ENCODE measurements at regions not wholly inside any gene's neighbourhood (a gene's known extent, or its start where the extent isn't known, plus 50 kb on each side); places are given as distances from the start of the nearest gene placed in this dataset.

GRCh38 chr18:78640246-78640995 lies 339.2 kb upstream of the SALL3 start:
- Histone ChIP-seq H3F3A (ENCODE audit: insufficient read depth, low read length, poor library complexity, severe bottlenecking) (no peaks in the 10 kb centered on the region), H3K9me3 (ENCODE audit: low read length) (no peaks in the 10 kb centered on the region), H3K9ac (ENCODE audit: low read length) (no peak overlapping the region), H3K27me3 (ENCODE audit: insufficient read depth, low read depth, low read length) (no peaks in the 10 kb centered on the region), H4K20me1 (ENCODE audit: insufficient read depth) (no peaks in the 10 kb centered on the region), H3K9me2 (ENCODE audit: insufficient read depth, low read length) (no peaks in the 10 kb centered on the region), H3K27ac (ENCODE audit: low read length) (no peak overlapping the region), H2AFZ (ENCODE audit: low read depth, low read length) (no peak overlapping the region), H3K4me3 (ENCODE audit: low read length) (no peak overlapping the region), H3K36me3 (ENCODE audit: insufficient read depth, low read length) (no peaks in the 10 kb centered on the region), H3K79me2 (replicated peaks; ENCODE audit: insufficient read depth, low read length) (no peaks in the 10 kb centered on the region), H3K4me2 (ENCODE audit: low read length) (no peak overlapping the region)
- TF ChIP-seq SMC3 (conservative IDR thresholded peaks at IDR 0.05; ENCODE audit: poor library complexity) (no peak), MXI1 (conservative IDR thresholded peaks at IDR 0.05; ENCODE audit: poor library complexity, severe bottlenecking) (no peak), EZH2 (IDR thresholded peaks at IDR 0.05; ENCODE audit: borderline replicate concordance, insufficient read depth, low read length, poor library complexity, severe bottlenecking) (no peak), POLR2AphosphoS5 (IDR thresholded peaks at IDR 0.05) (no peak), TAF1 (IDR thresholded peaks at IDR 0.05; ENCODE audit: low read depth) (no peak), REST (IDR thresholded peaks at IDR 0.05; ENCODE audit: borderline replicate concordance) (no peak), RAD21 (conservative IDR thresholded peaks at IDR 0.05) (no peak), EP300 (conservative IDR thresholded peaks at IDR 0.05; ENCODE audit: poor library complexity, severe bottlenecking) (no peak)

GRCh38 chr18:78641689-78642231 lies 337.9 kb upstream of the SALL3 start:
- Histone ChIP-seq H3K36me3 (ENCODE audit: insufficient read depth, low read length) (no peaks in the 10 kb centered on the region), H3K9me3 (ENCODE audit: low read length) (no peaks in the 10 kb centered on the region), H3K4me3 (ENCODE audit: low read length) (no peak overlapping the region), H3K4me2 (ENCODE audit: low read length) (no peak overlapping the region), H2AFZ (ENCODE audit: low read depth, low read length) (no peak overlapping the region), H3K27me3 (ENCODE audit: insufficient read depth, low read depth, low read length) (no peaks in the 10 kb centered on the region), H3K9me2 (ENCODE audit: insufficient read depth, low read length) (no peaks in the 10 kb centered on the region), H3K79me2 (replicated peaks; ENCODE audit: insufficient read depth, low read length) (no peaks in the 10 kb centered on the region), H4K20me1 (ENCODE audit: insufficient read depth) (no peaks in the 10 kb centered on the region), H3K27ac (ENCODE audit: low read length) (no peak overlapping the region), H3F3A (ENCODE audit: insufficient read depth, low read length, poor library complexity, severe bottlenecking) (no peaks in the 10 kb centered on the region), H3K9ac (ENCODE audit: low read length) (no peak overlapping the region)
- TF ChIP-seq EZH2 (IDR thresholded peaks at IDR 0.05; ENCODE audit: borderline replicate concordance, insufficient read depth, low read length, poor library complexity, severe bottlenecking), result no peak
- no peak for TF ChIP-seq TAF1 (IDR thresholded peaks at IDR 0.05; ENCODE audit: low read depth)
- no peak for TF ChIP-seq POLR2AphosphoS5 (IDR thresholded peaks at IDR 0.05)
- TF ChIP-seq EP300 (conservative IDR thresholded peaks at IDR 0.05; ENCODE audit: poor library complexity, severe bottlenecking), result no peak
- no peak for TF ChIP-seq RAD21 (conservative IDR thresholded peaks at IDR 0.05)
- TF ChIP-seq SMC3 (conservative IDR thresholded peaks at IDR 0.05; ENCODE audit: poor library complexity), result no peak
- TF ChIP-seq REST (IDR thresholded peaks at IDR 0.05; ENCODE audit: borderline replicate concordance), result no peak
- TF ChIP-seq MXI1 (conservative IDR thresholded peaks at IDR 0.05; ENCODE audit: poor library complexity, severe bottlenecking), result no peak
- no peak for TF ChIP-seq CTCF (IDR thresholded peaks at IDR 0.05; ENCODE audit: poor library complexity, severe bottlenecking)
